A549 (cell line): ENCODE measurements at regions not wholly inside any gene's neighbourhood (a gene's known extent, or its start where the extent isn't known, plus 50 kb on each side); places are given as distances from the start of the nearest gene placed in this dataset.

ENCODE experiments used
- CTCF ChIP-seq: fragments of >200 bp; sonication (Bioruptor Twin); formaldehyde crosslinking; IDR thresholded peaks from 3 replicates; pipeline ENCODE4 v1.5.1; 2016
- EP300 ChIP-seq, 2 experiments: fragments of >200 bp; sonication (Bioruptor Twin); formaldehyde crosslinking; IDR thresholded peaks; 2 replicates in 1 of 2; 3 replicates in 1 of 2; pipeline ENCODE4 v1.6.1; 2016 to 2017
- ESRRA ChIP-seq: fragments of 150-350 bp; IDR thresholded peaks from 2 replicates; pipeline ENCODE4 v1.6.1; 2014; ENCODE audit warnings: mild to moderate bottlenecking, low read length, borderline replicate concordance
- FOSL2 ChIP-seq, 2 experiments: fragments of 450-650 bp in 1 of 2; fragments of >200 bp in 1 of 2; sonication (Bioruptor Twin) in 1 of 2; formaldehyde crosslinking; IDR thresholded peaks; 2 replicates each; pipeline versions ENCODE4 v1.5.0 to v1.6.1; 2016 to 2020; ENCODE audit warnings: mild to moderate bottlenecking in 1 of 2, moderate library complexity in 1 of 2
- GATA3 ChIP-seq: IDR thresholded peaks from 2 replicates; pipeline ENCODE4 v1.6.1; 2012; ENCODE audit warnings: borderline replicate concordance
- PHF8 ChIP-seq: fragments of 200-600 bp; sonication (generic); IDR thresholded peaks from 2 replicates; pipeline ENCODE4 v1.6.1; 2016; ENCODE audit warnings: low read depth, mild to moderate bottlenecking, antibody characterized with exemption, moderate library complexity, borderline replicate concordance
- POLR2A ChIP-seq: IDR thresholded peaks from 2 replicates; pipeline ENCODE4 v1.6.1; 2012; ENCODE audit warnings: mild to moderate bottlenecking, low read length
- POLR2AphosphoS2 ChIP-seq: conservative IDR thresholded peaks from 2 replicates; pipeline ENCODE4 v1.6.1; 2012; ENCODE audit warnings: low read length, improper control_type of control experiment, inconsistent platforms
- REST ChIP-seq: fragments of 200-600 bp; sonication (generic); IDR thresholded peaks from 2 replicates; pipeline ENCODE4 v1.6.1; 2016; ENCODE audit warnings: antibody characterized with exemption, mild to moderate bottlenecking, moderate library complexity
- TFCP2L1 ChIP-seq: fragments of 250-450 bp; sonication (Bioruptor Pico); IDR thresholded peaks from 2 replicates; pipeline ENCODE4 v1.5.0; 2021; ENCODE audit warnings: mild to moderate bottlenecking

- TF ChIP-seq POLR2A = no peak
- no peak for TF ChIP-seq GATA3
- no peak for TF ChIP-seq TFCP2L1 (CRISPR knock-in tag)
- no peak for TF ChIP-seq ESRRA
- TF ChIP-seq EP300 (IDR thresholded peaks at IDR 0.05) = no peak
- no peak for TF ChIP-seq REST
- no peak for TF ChIP-seq PHF8
- TF ChIP-seq FOSL2 (IDR thresholded peaks at IDR 0.05) = no peak
- no peak for TF ChIP-seq FOSL2 (CRISPR knock-in tag; IDR thresholded peaks at IDR 0.05)
- no peak for TF ChIP-seq CTCF
- TF ChIP-seq POLR2AphosphoS2 = no peak
Measured at GRCh38 chr3:156033428-156033827, 87.0 kb upstream of the KCNAB1 start.
